Neural progenitor cell (in vitro differentiated cells): ENCODE measurements at regions not wholly inside any gene's neighbourhood (a gene's known extent, or its start where the extent isn't known, plus 50 kb on each side); places are given as distances from the start of the nearest gene placed in this dataset.
A peak's percentile ranks its signal among the peaks of the same experiment; 100 is the strongest.

Source experiments
- DNase-seq: peaks from one replicate; pipeline ENCODE4 v3.0.0-alpha.2; 2016; ENCODE audit warnings: low spot score
- H2AFZ ChIP-seq: fragments of 200-600 bp; sonication (generic); replicated peaks from 2 replicates; pipeline ENCODE4 v1.6.1; 2016; ENCODE audit warnings: antibody characterized with exemption
- H3F3A ChIP-seq: fragments of 200-600 bp; sonication (generic); 2 replicates; pipeline ENCODE4 v1.6.1; 2016; ENCODE audit warnings: antibody characterized with exemption, low read depth
- H3K27ac ChIP-seq: fragments of 200-600 bp; sonication (generic); 2 replicates; pipeline ENCODE4 v1.5.1; 2016; ENCODE audit warnings: mild to moderate bottlenecking
- H3K27me3 ChIP-seq: fragments of 200-600 bp; sonication (generic); 2 replicates; pipeline ENCODE4 v1.6.1; 2016; ENCODE audit warnings: mild to moderate bottlenecking, moderate library complexity
- H3K36me3 ChIP-seq: fragments of 200-600 bp; sonication (generic); 2 replicates; pipeline ENCODE4 v1.5.1; 2016
- H3K4me1 ChIP-seq: fragments of 200-600 bp; sonication (generic); 2 replicates; pipeline ENCODE4 v1.6.1; 2016; ENCODE audit warnings: mixed run types
- H3K4me2 ChIP-seq: fragments of 200-600 bp; sonication (generic); 2 replicates; pipeline ENCODE4 v1.6.1; 2016
- H3K4me3 ChIP-seq: fragments of 200-600 bp; sonication (generic); 2 replicates; pipeline ENCODE4 v1.5.1; 2016
- H3K79me2 ChIP-seq: fragments of 200-600 bp; sonication (generic); 2 replicates; pipeline ENCODE4 v1.6.1; 2016; ENCODE audit warnings: low read depth
- H3K9ac ChIP-seq: fragments of 200-600 bp; sonication (generic); 2 replicates; pipeline ENCODE4 v1.6.1; 2016
- H3K9me3 ChIP-seq: fragments of 200-600 bp; sonication (generic); 2 replicates; pipeline ENCODE4 v1.5.1; 2016; ENCODE audit warnings: low read depth
- H4K20me1 ChIP-seq: fragments of 200-600 bp; sonication (generic); 2 replicates; pipeline ENCODE4 v1.6.1; 2016; ENCODE audit warnings: low read depth
- H3K27ac Mint-ChIP-seq: 3 replicates; pipeline ENCODE4 v1.8.0; 2021; ENCODE audit warnings: mixed read lengths
- H3K27me3 Mint-ChIP-seq: 2 replicates; pipeline ENCODE4 v1.8.0; 2022; ENCODE audit warnings: low read depth, mild to moderate bottlenecking, inconsistent platforms, moderate library complexity, mixed read lengths; ENCODE audit not compliant: insufficient read depth
- H3K36me3 Mint-ChIP-seq: 3 replicates; pipeline ENCODE4 v1.8.0; 2021; ENCODE audit warnings: mixed read lengths
- H3K4me1 Mint-ChIP-seq: 3 replicates; pipeline ENCODE4 v1.8.0; 2021; ENCODE audit warnings: mixed read lengths
- H3K4me3 Mint-ChIP-seq: 3 replicates; pipeline ENCODE4 v1.8.0; 2021; ENCODE audit warnings: mild to moderate bottlenecking, moderate library complexity, mixed read lengths
- H3K9me3 Mint-ChIP-seq: 3 replicates; pipeline ENCODE4 v1.8.0; 2020; ENCODE audit warnings: mixed read lengths
- EZH2 ChIP-seq: fragments of 200-600 bp; sonication (generic); IDR thresholded peaks from 2 replicates; pipeline ENCODE4 v1.6.1; 2017; ENCODE audit warnings: antibody characterized with exemption, mild to moderate bottlenecking, moderate library complexity
- EZH2phosphoT487 ChIP-seq: fragments of 200-600 bp; sonication (generic); IDR thresholded peaks from 2 replicates; pipeline ENCODE4 v1.6.1; 2017; ENCODE audit warnings: antibody characterized with exemption
- TF ChIP-seq, protein P1 (sequence below): fragments of 200-600 bp; sonication (generic); IDR thresholded peaks from 2 replicates; pipeline ENCODE4 v1.5.1; 2017; ENCODE audit warnings: antibody characterized with exemption, mild to moderate bottlenecking

- H3K27ac Mint-ChIP-seq, result peak overlapping the region; percentile 42
- H3K9ac ChIP-seq, result no peak overlapping the region
- no peaks in the 10 kb centered on the region for H3K36me3 ChIP-seq
- H3K4me1 Mint-ChIP-seq, result no peaks in the 10 kb centered on the region
- peaks cover 10% of the 10 kb centered on the region for H3K27me3 Mint-ChIP-seq
- no peak overlapping the region for H3K4me3 ChIP-seq
- no peaks in the 10 kb centered on the region for H3K36me3 Mint-ChIP-seq
- H3K9me3 Mint-ChIP-seq, result peaks cover 9% of the 10 kb centered on the region
- H3K4me2 ChIP-seq, result no peak overlapping the region
- DNase-seq, result no peak
- no peaks in the 10 kb centered on the region for H3K4me1 ChIP-seq
- no peak overlapping the region for H2AFZ ChIP-seq
- no peak overlapping the region for H3K27ac ChIP-seq
- H3F3A ChIP-seq, result no peaks in the 10 kb centered on the region
- no peaks in the 10 kb centered on the region for H3K27me3 ChIP-seq
- H4K20me1 ChIP-seq, result no peaks in the 10 kb centered on the region
- H3K4me3 Mint-ChIP-seq, result no peak overlapping the region
- H3K9me3 ChIP-seq, result no peaks in the 10 kb centered on the region
- H3K79me2 ChIP-seq, result no peaks in the 10 kb centered on the region
- TF ChIP-seq, protein P1, sequence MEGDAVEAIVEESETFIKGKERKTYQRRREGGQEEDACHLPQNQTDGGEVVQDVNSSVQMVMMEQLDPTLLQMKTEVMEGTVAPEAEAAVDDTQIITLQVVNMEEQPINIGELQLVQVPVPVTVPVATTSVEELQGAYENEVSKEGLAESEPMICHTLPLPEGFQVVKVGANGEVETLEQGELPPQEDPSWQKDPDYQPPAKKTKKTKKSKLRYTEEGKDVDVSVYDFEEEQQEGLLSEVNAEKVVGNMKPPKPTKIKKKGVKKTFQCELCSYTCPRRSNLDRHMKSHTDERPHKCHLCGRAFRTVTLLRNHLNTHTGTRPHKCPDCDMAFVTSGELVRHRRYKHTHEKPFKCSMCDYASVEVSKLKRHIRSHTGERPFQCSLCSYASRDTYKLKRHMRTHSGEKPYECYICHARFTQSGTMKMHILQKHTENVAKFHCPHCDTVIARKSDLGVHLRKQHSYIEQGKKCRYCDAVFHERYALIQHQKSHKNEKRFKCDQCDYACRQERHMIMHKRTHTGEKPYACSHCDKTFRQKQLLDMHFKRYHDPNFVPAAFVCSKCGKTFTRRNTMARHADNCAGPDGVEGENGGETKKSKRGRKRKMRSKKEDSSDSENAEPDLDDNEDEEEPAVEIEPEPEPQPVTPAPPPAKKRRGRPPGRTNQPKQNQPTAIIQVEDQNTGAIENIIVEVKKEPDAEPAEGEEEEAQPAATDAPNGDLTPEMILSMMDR, result no peak
- no peak for TF ChIP-seq EZH2phosphoT487
- TF ChIP-seq EZH2, result no peak
Observed at GRCh38 chr5:3905521-3905920, 309.9 kb downstream of the IRX1 start.

DNA sequence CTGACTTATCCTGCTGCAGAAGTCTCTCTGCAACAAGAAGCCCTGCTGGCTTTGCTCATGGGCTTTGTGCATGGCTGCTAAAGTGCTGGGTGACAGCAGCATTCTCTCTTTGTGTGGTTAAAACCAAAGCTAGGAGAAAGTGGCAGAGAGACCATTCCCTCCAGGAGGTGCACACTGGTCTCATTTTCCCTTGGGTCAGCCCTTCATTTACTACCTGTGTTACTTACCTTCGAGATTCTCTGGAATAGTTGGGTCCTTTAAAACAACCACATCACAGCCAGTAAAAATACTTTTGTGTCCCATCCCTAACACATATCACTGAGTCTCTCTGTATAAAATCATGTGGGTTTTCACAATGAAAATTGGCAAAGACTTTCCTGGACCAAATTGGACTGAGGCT lies 315.5 kb downstream of the IRX1 start:
- Histone ChIP-seq H3K4me1 (no peaks in the 10 kb centered on the region), H3F3A (no peaks in the 10 kb centered on the region), H3K27me3 (no peaks in the 10 kb centered on the region), H3K36me3 (no peaks in the 10 kb centered on the region), H3K4me3 (no peak overlapping the region), H3K9ac (no peak overlapping the region), H4K20me1 (no peaks in the 10 kb centered on the region), H3K4me2 (no peak overlapping the region), H3K79me2 (no peaks in the 10 kb centered on the region), H3K27ac (no peak overlapping the region), H2AFZ (no peak overlapping the region), H3K9me3 (no peaks in the 10 kb centered on the region)
- Mint-ChIP-seq H3K9me3 (peaks cover 3% of the 10 kb centered on the region), H3K27me3 (peaks cover 3% of the 10 kb centered on the region), H3K36me3 (no peaks in the 10 kb centered on the region), H3K27ac (no peak overlapping the region), H3K4me1 (no peaks in the 10 kb centered on the region), H3K4me3 (no peak overlapping the region)
- TF ChIP-seq EZH2phosphoT487 (no peak), EZH2 (no peak)
- TF ChIP-seq, protein P1, result no peak
- no peak for DNase-seq

GRCh38 chr5:3911773-3912172 lies 316.1 kb downstream of the IRX1 start:
- Histone ChIP-seq H4K20me1 (no peaks in the 10 kb centered on the region), H2AFZ (no peak overlapping the region), H3K79me2 (no peaks in the 10 kb centered on the region), H3K4me3 (no peak overlapping the region), H3F3A (no peaks in the 10 kb centered on the region), H3K9me3 (no peaks in the 10 kb centered on the region), H3K27ac (no peak overlapping the region), H3K36me3 (no peaks in the 10 kb centered on the region), H3K4me1 (no peaks in the 10 kb centered on the region), H3K27me3 (no peaks in the 10 kb centered on the region), H3K4me2 (no peak overlapping the region), H3K9ac (no peak overlapping the region)
- H3K4me1 Mint-ChIP-seq, result no peaks in the 10 kb centered on the region
- peaks cover 3% of the 10 kb centered on the region for H3K27me3 Mint-ChIP-seq
- no peak overlapping the region for H3K4me3 Mint-ChIP-seq
- H3K27ac Mint-ChIP-seq, result no peak overlapping the region
- no peak for TF ChIP-seq EZH2
- no peak for TF ChIP-seq EZH2phosphoT487
- TF ChIP-seq, protein P1, result no peak
- peaks cover 7% of the 10 kb centered on the region for H3K9me3 Mint-ChIP-seq
- no peak for DNase-seq
- H3K36me3 Mint-ChIP-seq, result no peaks in the 10 kb centered on the region

- Histone ChIP-seq H3F3A (no peaks in the 10 kb centered on the region), H3K4me2 (no peak overlapping the region), H2AFZ (no peak overlapping the region), H4K20me1 (no peaks in the 10 kb centered on the region), H3K36me3 (no peaks in the 10 kb centered on the region), H3K27ac (no peak overlapping the region), H3K79me2 (no peaks in the 10 kb centered on the region), H3K27me3 (no peaks in the 10 kb centered on the region), H3K4me1 (no peaks in the 10 kb centered on the region), H3K9me3 (no peaks in the 10 kb centered on the region), H3K9ac (no peak overlapping the region), H3K4me3 (no peak overlapping the region)
- no peak for TF ChIP-seq EZH2
- TF ChIP-seq, protein P1, result no peak
- H3K36me3 Mint-ChIP-seq, result no peaks in the 10 kb centered on the region
- H3K27ac Mint-ChIP-seq, result no peak overlapping the region
- peaks cover 7% of the 10 kb centered on the region for H3K9me3 Mint-ChIP-seq
- DNase-seq, result no peak
- H3K27me3 Mint-ChIP-seq, result peaks cover 5% of the 10 kb centered on the region
- H3K4me1 Mint-ChIP-seq, result no peaks in the 10 kb centered on the region
- H3K4me3 Mint-ChIP-seq, result no peak overlapping the region
Observed at GRCh38 chr5:3912790-3913189, 317.2 kb downstream of the IRX1 start.
